ENCODE measurements at regions not wholly inside any gene's neighbourhood (a gene's known extent, or its start where the extent isn't known, plus 50 kb on each side); places are given as distances from the start of the nearest gene placed in this dataset.
"Not testable (repeated sequence)": the region's sequence is repeated elsewhere in the genome, so short reads cannot be mapped to it uniquely, and the experiment has no call there.

- no peak for DNase-seq
Observed at GRCh38 chr4:3867403-3868100, 101.4 kb downstream of the ADRA2C start.

GRCh38 chr4:3868211-3869173, 102.3 kb downstream of the ADRA2C start:
- DNase-seq, result no peak

- no peak for DNase-seq
Observed at GRCh38 chr4:3869174-3869572, 103.0 kb downstream of the ADRA2C start.

- no peak for DNase-seq
Observed at GRCh38 chr4:3869661-3870566, 103.7 kb downstream of the ADRA2C start.

GRCh38 chr4:3870567-3870962, 104.4 kb downstream of the ADRA2C start:
- DNase-seq, result no peak

GRCh38 chr4:3871181-3871852, 105.1 kb downstream of the ADRA2C start:
- DNase-seq, result no peak

GRCh38 chr4:3871881-3872833, 106.0 kb downstream of the ADRA2C start:
- no peak for DNase-seq

- no peak for DNase-seq
Observed at GRCh38 chr4:3872834-3873313, 106.7 kb downstream of the ADRA2C start.

- no peak for DNase-seq
Observed at GRCh38 chr4:3873408-3874027, 107.3 kb downstream of the ADRA2C start.

GRCh38 chr4:3874028-3874415, 107.8 kb downstream of the ADRA2C start:
- no peak for DNase-seq

GRCh38 chr4:3874525-3875110, 108.4 kb downstream of the ADRA2C start:
- no peak for DNase-seq

GRCh38 chr4:3875466-3875865, 109.3 kb downstream of the ADRA2C start:
- DNase-seq, result no peak

- not testable (repeated sequence) for DNase-seq
Observed at GRCh38 chr4:3876057-3876845, 110.1 kb downstream of the ADRA2C start.

GRCh38 chr4:3877236-3877635, 111.1 kb downstream of the ADRA2C start:
- DNase-seq, result no peak

GRCh38 chr4:3877868-3878267, 111.7 kb downstream of the ADRA2C start:
- DNase-seq, result no peak

- no peak for DNase-seq
Observed at GRCh38 chr4:3878678-3879077, 112.5 kb downstream of the ADRA2C start.

- DNase-seq, result no peak
Observed at GRCh38 chr4:3879681-3880614, 113.8 kb downstream of the ADRA2C start.

- DNase-seq, result no peak
Observed at GRCh38 chr4:3880615-3881120, 114.5 kb downstream of the ADRA2C start.
